Esophagus muscularis mucosa (tissue), 4 donors: ENCODE measurements at regions not wholly inside any gene's neighbourhood (a gene's known extent, or its start where the extent isn't known, plus 50 kb on each side); places are given as distances from the start of the nearest gene placed in this dataset.

Source experiments
- DNase-seq: peaks from one replicate; pipeline ENCODE4 v3.0.0-alpha.2; 2017; ENCODE audit errors: extremely low spot score
- H3K27ac ChIP-seq, 4 donors: fragments of 200-600 bp; sonication (generic); replicated peaks in 1 of 4; 1 replicate in 3 of 4; 2 replicates in 1 of 4; pipeline ENCODE4 v1.5.1; 2016 to 2019; ENCODE audit warnings: mild to moderate bottlenecking in 1 of 4
- H3K27me3 ChIP-seq, 4 donors: fragments of 200-600 bp; sonication (generic); one replicate each; pipeline versions ENCODE4 v1.5.1 to v1.6.0; 2016 to 2019
- H3K36me3 ChIP-seq, 4 donors: fragments of 200-600 bp; sonication (generic); one replicate each; pipeline ENCODE4 v1.5.1; 2016 to 2019
- H3K4me1 ChIP-seq, 4 donors: fragments of 200-600 bp; sonication (generic); one replicate each; pipeline ENCODE4 v1.5.1; 2016 to 2019
- H3K4me3 ChIP-seq, 4 donors: fragments of 200-600 bp; sonication (generic); 1 replicate in 2 of 4; 2 replicates in 2 of 4; pipeline ENCODE4 v1.5.1; 2016 to 2019; ENCODE audit warnings: mild to moderate bottlenecking in 4 of 4, moderate library complexity in 1 of 4
- H3K9me3 ChIP-seq, 4 donors: fragments of 200-600 bp; sonication (generic); 1 replicate in 3 of 4; 2 replicates in 1 of 4; pipeline ENCODE4 v1.5.1; 2016 to 2019
- CTCF ChIP-seq, 3 experiments: fragments of 200-600 bp in 2 of 3; fragments of 450-650 bp in 1 of 3; sonication (generic) in 2 of 3; IDR thresholded peaks; one replicate each; pipeline ENCODE4 v1.5.1; 2017 to 2019; ENCODE audit warnings: antibody characterized with exemption in 3 of 3, mild to moderate bottlenecking in 2 of 3, moderate library complexity in 1 of 3
- EP300 ChIP-seq: sonication (generic); formaldehyde crosslinking; IDR thresholded peaks from one replicate; pipeline ENCODE4 v1.6.1; 2017; ENCODE audit warnings: antibody characterized with exemption
- POLR2A ChIP-seq: fragments of 450-650 bp; IDR thresholded peaks from one replicate; pipeline ENCODE4 v1.6.1; 2017; ENCODE audit warnings: antibody characterized with exemption, moderate library complexity, mild to moderate bottlenecking, low read depth
- POLR2AphosphoS5 ChIP-seq, 2 donors: sonication (generic); formaldehyde crosslinking; IDR thresholded peaks; one replicate each; pipeline ENCODE4 v1.6.1; 2017; ENCODE audit warnings: antibody characterized with exemption in 2 of 2
- WGBS: methylation state at CpG from one replicate; pipeline ENCODE4 v1.1.5; 2018; 5-methylcytosine and 5-hydroxymethylcytosine counted together
- intact Hi-C: fragments of 100-400 bp; cut with DNase I; formaldehyde crosslinking; loops from one replicate; pipeline ENCODE4 v1.15.1; 2023

GRCh38 chr21:38915546-38915945 is 109.8 kb downstream of the ETS2 start:
- 97% methylated on average over 4 of the region's 4 CpGs for WGBS
- Histone ChIP-seq H3K9me3 (no peaks in the 10 kb centered on the region), H3K36me3 (no peaks in the 10 kb centered on the region), H3K27ac (peak overlapping the region in 2 of 4 donors; percentile 43 to 80), H3K4me3 (no peak overlapping the region), H3K4me1 (peaks cover 30 to 42% (median 34%) of the 10 kb centered on the region in 4 donors), H3K27me3 (no peaks in the 10 kb centered on the region)
- intact Hi-C loops, result no loop called here
- TF ChIP-seq POLR2A (no peak), EP300 (no peak), POLR2AphosphoS5 (IDR thresholded peaks at IDR 0.05) (no peak), CTCF (IDR thresholded peaks at IDR 0.05) (no peak)
- no peak for DNase-seq

GRCh38 chr21:38914528-38915293 is 109.0 kb downstream of the ETS2 start:
- DNase-seq, result no peak
- no peaks in the 10 kb centered on the region for H3K36me3 ChIP-seq
- H3K4me1 ChIP-seq, result peaks cover 33 to 42% (median 37%) of the 10 kb centered on the region in 4 donors
- no peak overlapping the region for H3K4me3 ChIP-seq
- WGBS, result 59% methylated on average over 6 of the region's 10 CpGs
- no peak for TF ChIP-seq POLR2A
- no peak for TF ChIP-seq EP300
- TF ChIP-seq POLR2AphosphoS5 (IDR thresholded peaks at IDR 0.05), result no peak
- TF ChIP-seq CTCF (IDR thresholded peaks at IDR 0.05), result no peak
- H3K27me3 ChIP-seq, result no peaks in the 10 kb centered on the region
- peak overlapping the region; percentile 46 to 80 (median 71) for H3K27ac ChIP-seq
- no peaks in the 10 kb centered on the region for H3K9me3 ChIP-seq
- intact Hi-C loops, result no loop called here

- Histone ChIP-seq H3K4me1 (peaks cover 35 to 46% (median 40%) of the 10 kb centered on the region in 4 donors), H3K4me3 (no peak overlapping the region), H3K27me3 (no peaks in the 10 kb centered on the region), H3K9me3 (no peaks in the 10 kb centered on the region), H3K36me3 (no peaks in the 10 kb centered on the region), H3K27ac (peak overlapping the region; percentile 80 to 83 (median 81))
- WGBS, result 72% methylated on average over 3 of the region's 3 CpGs
- no peak for TF ChIP-seq POLR2AphosphoS5 (IDR thresholded peaks at IDR 0.05)
- TF ChIP-seq EP300, result no peak
- no peak for TF ChIP-seq POLR2A
- TF ChIP-seq CTCF (IDR thresholded peaks at IDR 0.05), result no peak
- DNase-seq, result no peak
- intact Hi-C loops, result no loop called here
Measured at GRCh38 chr21:38913893-38914527, 108.3 kb downstream of the ETS2 start.

- no peaks in the 10 kb centered on the region for H3K9me3 ChIP-seq
- 15% methylated on average over 23 of the region's 32 CpGs for WGBS
- no peaks in the 10 kb centered on the region for H3K27me3 ChIP-seq
- peak overlapping the region; percentile 17 to 31 (median 24) for H3K4me3 ChIP-seq
- TF ChIP-seq CTCF (IDR thresholded peaks at IDR 0.05), result no peak
- TF ChIP-seq POLR2A, result no peak
- peak; percentile 63 to 66 for TF ChIP-seq POLR2AphosphoS5 (IDR thresholded peaks at IDR 0.05)
- no peak for TF ChIP-seq EP300
- intact Hi-C loops, result no loop called here
- peaks cover 38 to 49% (median 43%) of the 10 kb centered on the region in 4 donors for H3K4me1 ChIP-seq
- peak; percentile 93 for DNase-seq
- H3K27ac ChIP-seq, result peak overlapping the region; percentile 80 to 83 (median 81)
- no peaks in the 10 kb centered on the region for H3K36me3 ChIP-seq
Measured at GRCh38 chr21:38913120-38913892, 107.6 kb downstream of the ETS2 start.
